ENCODE measurements at regions not wholly inside any gene's neighbourhood (a gene's known extent, or its start where the extent isn't known, plus 50 kb on each side); places are given as distances from the start of the nearest gene placed in this dataset.

GRCh38 chr13:80074811-80075210 lies 266.1 kb downstream of the SPRY2 start:
- H2BK120ac ChIP-seq (ENCODE audit: low read depth, low read length, poor library complexity, severe bottlenecking), result no peak overlapping the region

More at GRCh38 chr13:80074811-80075210, 266.1 kb downstream of the SPRY2 start:
- no peak overlapping the region for H2BK15ac ChIP-seq (ENCODE audit: low read depth, low read length)
- TF ChIP-seq CTCF (conservative IDR thresholded peaks at IDR 0.05), result no peak
- H3K14ac ChIP-seq (ENCODE audit: insufficient read depth, low read length), result no peak overlapping the region
- Mint-ChIP-seq H3K36me3 (ENCODE audit: insufficient read depth in 1 of 3, low read depth in 3 of 3) (peaks cover 0 to 1% (median 0%) of the 10 kb centered on the region in 3 experiments; a peak in 1 of 7 replicates), H3K27me3 (ENCODE audit: low read depth) (no peaks in the 10 kb centered on the region), H3K9me3 (no peaks in the 10 kb centered on the region; a peak in 1 of 5 replicates), H3K4me1 (peaks cover 20 to 21% of the 10 kb centered on the region in 2 experiments), H3K27ac (no peak overlapping the region), H3K4me3 (no peak overlapping the region)
- H3K27ac ChIP-seq (ENCODE audit: insufficient read length, low read depth, low read length), result no peak overlapping the region
- no peak overlapping the region for H3K23ac ChIP-seq (ENCODE audit: insufficient read length, low read depth, low read length)
- H3K4ac ChIP-seq (ENCODE audit: low read depth, low read length), result no peak overlapping the region
- no peak overlapping the region for H2BK12ac ChIP-seq (ENCODE audit: insufficient read length, low read depth, low read length)
- H4K91ac ChIP-seq (ENCODE audit: insufficient read length, low read depth, low read length), result no peak overlapping the region
- H3K23me2 ChIP-seq (ENCODE audit: insufficient read length, low read depth, low read length, poor library complexity, severe bottlenecking), result no peaks in the 10 kb centered on the region
- no peak overlapping the region for H2BK5ac ChIP-seq (ENCODE audit: insufficient read length, low read length)
- no peak overlapping the region for H3K56ac ChIP-seq (ENCODE audit: insufficient read length, low read depth, low read length)
- H3K4me1 ChIP-seq (ENCODE audit: insufficient read depth, low read length), result no peaks in the 10 kb centered on the region; the same call in 1 of the 2 replicates
- H3K9ac ChIP-seq (ENCODE audit: extremely low read depth, insufficient read length, low read length), result no peak overlapping the region
- H4K5ac ChIP-seq (ENCODE audit: insufficient read length, low read depth, low read length), result no peak overlapping the region
- no peak overlapping the region for H3K4me2 ChIP-seq (ENCODE audit: insufficient read depth, insufficient read length, low read length)
- no peak overlapping the region for H3T11ph ChIP-seq (ENCODE audit: low read length)
- H3K27me3 ChIP-seq (ENCODE audit: insufficient read depth, low read length), result no peaks in the 10 kb centered on the region
- H2BK20ac ChIP-seq (ENCODE audit: low read depth, low read length, poor library complexity, severe bottlenecking), result no peak overlapping the region
- H4K20me1 ChIP-seq (ENCODE audit: control insufficient read depth, insufficient read depth, insufficient read length), result no peaks in the 10 kb centered on the region
- H2AK5ac ChIP-seq (ENCODE audit: insufficient read length, low read length), result no peak overlapping the region
- no peaks in the 10 kb centered on the region for H3K79me2 ChIP-seq (ENCODE audit: insufficient read depth, low read length)
- no peak for DNase-seq
- H4K8ac ChIP-seq (replicated peaks; ENCODE audit: insufficient read length, low read depth, low read length), result no peak overlapping the region
- no peaks in the 10 kb centered on the region for H3K9me3 ChIP-seq (ENCODE audit: control insufficient read depth, low read depth, low read length)
- H2AFZ ChIP-seq (ENCODE audit: low read length), result no peak overlapping the region
- H3K79me1 ChIP-seq (ENCODE audit: insufficient read depth, low read depth, low read length, poor library complexity, severe bottlenecking), result no peaks in the 10 kb centered on the region
- no CpG with 5 or more reads among the region's 4 CpGs for WGBS (ENCODE audit: extremely low coverage, insufficient read length, low lambda C conversion rate)
- H3K18ac ChIP-seq (ENCODE audit: insufficient read length, low read depth, low read length), result no peak overlapping the region
